Ishikawa (cell line): ENCODE measurements at regions not wholly inside any gene's neighbourhood (a gene's known extent, or its start where the extent isn't known, plus 50 kb on each side); places are given as distances from the start of the nearest gene placed in this dataset.

Experiments
- CEBPB ChIP-seq: IDR thresholded peaks from 2 replicates; pipeline ENCODE4 v1.6.1; 2012
- CREB1 ChIP-seq: IDR thresholded peaks from 2 replicates; pipeline ENCODE4 v1.6.1; 2012; ENCODE audit warnings: low read depth
- EGR1 ChIP-seq: IDR thresholded peaks from 2 replicates; pipeline ENCODE4 v1.6.1; 2012
- EP300 ChIP-seq: IDR thresholded peaks from 2 replicates; pipeline ENCODE4 v1.6.1; 2012; ENCODE audit warnings: borderline replicate concordance
- FOXM1 ChIP-seq: IDR thresholded peaks from 2 replicates; pipeline ENCODE4 v1.6.1; 2012; ENCODE audit warnings: low read depth, borderline replicate concordance
- NFIC ChIP-seq: IDR thresholded peaks from 2 replicates; pipeline ENCODE4 v1.6.1; 2012
- RAD21 ChIP-seq: IDR thresholded peaks from 2 replicates; pipeline ENCODE4 v1.6.1; 2012; ENCODE audit warnings: low read depth
- TAF1 ChIP-seq: IDR thresholded peaks from 2 replicates; pipeline ENCODE4 v1.6.1; 2012; ENCODE audit warnings: low read depth, mild to moderate bottlenecking
- TCF12 ChIP-seq: IDR thresholded peaks from 2 replicates; pipeline ENCODE4 v1.6.1; 2012; ENCODE audit warnings: low read depth
- TEAD4 ChIP-seq: IDR thresholded peaks from 2 replicates; pipeline ENCODE4 v1.6.1; 2012
- YY1 ChIP-seq: IDR thresholded peaks from 2 replicates; pipeline ENCODE4 v1.6.1; 2012; ENCODE audit warnings: low read depth
- ZBTB7A ChIP-seq: IDR thresholded peaks from 2 replicates; pipeline ENCODE4 v1.6.1; 2012; ENCODE audit warnings: low read depth
- TF ChIP-seq, protein P1 (sequence below): IDR thresholded peaks from 2 replicates; pipeline ENCODE4 v1.6.1; 2012
- TF ChIP-seq, protein P2 (sequence below): IDR thresholded peaks from 2 replicates; pipeline ENCODE4 v1.6.1; 2012
- TF ChIP-seq, protein P3 (sequence below): IDR thresholded peaks from 2 replicates; pipeline ENCODE4 v1.6.1; 2012; ENCODE audit warnings: low read depth, mild to moderate bottlenecking

DNA sequence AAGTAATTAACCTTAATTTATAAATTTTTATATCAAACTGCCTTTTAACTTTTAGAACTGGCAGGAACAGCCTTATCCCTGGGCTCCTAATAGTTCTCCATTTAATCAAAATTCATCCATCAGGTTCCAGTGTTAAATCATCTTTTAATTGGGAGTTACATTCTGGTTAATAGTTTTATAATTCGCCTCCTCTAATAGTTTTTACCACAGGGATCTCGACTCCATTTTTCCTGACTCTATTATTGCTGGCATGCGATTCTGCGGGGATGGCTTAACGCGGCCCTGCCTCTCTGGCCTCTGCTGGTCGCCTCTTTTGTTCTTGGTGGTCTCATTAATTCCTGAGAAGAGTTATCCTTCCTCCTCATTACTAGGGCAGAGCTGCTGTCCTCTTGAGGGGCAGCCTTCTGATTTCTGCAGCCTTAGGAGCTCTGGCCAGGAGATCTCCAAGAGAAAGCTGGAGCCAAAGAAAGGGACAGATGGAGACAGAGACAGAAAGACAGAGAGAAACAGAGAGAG lies 71.1 kb downstream of the MRM1 start:
- no peak for TF ChIP-seq EGR1
- TF ChIP-seq, protein P1, sequence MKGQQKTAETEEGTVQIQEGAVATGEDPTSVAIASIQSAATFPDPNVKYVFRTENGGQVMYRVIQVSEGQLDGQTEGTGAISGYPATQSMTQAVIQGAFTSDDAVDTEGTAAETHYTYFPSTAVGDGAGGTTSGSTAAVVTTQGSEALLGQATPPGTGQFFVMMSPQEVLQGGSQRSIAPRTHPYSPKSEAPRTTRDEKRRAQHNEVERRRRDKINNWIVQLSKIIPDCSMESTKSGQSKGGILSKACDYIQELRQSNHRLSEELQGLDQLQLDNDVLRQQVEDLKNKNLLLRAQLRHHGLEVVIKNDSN, result no peak
- no peak for TF ChIP-seq TAF1
- TF ChIP-seq CEBPB, result no peak
- TF ChIP-seq CREB1, result no peak
- TF ChIP-seq RAD21, result no peak
- TF ChIP-seq, protein P2, sequence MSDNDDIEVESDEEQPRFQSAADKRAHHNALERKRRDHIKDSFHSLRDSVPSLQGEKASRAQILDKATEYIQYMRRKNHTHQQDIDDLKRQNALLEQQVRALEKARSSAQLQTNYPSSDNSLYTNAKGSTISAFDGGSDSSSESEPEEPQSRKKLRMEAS, result no peak

DNA sequence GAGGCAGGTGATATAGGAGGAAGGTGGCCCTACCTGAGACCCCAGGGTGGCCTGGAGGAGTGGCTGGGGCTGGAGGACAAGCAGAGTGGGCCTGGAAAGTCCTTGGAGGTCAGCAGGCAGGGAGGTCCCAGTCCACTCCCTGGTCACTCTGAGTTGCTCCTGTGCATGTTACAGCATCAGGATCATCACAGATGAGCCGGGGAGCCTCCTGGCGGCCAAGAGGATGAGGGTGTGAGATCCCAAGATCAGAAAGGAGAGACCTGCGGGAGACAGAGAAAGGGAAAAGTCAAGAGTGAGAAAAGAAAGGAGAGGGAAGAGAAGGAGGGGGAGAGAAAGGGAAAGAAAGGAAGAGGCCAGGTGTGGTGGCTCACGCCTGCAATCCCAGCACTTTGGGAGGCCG lies 71.7 kb downstream of the MRM1 start:
- TF ChIP-seq EP300 (no peak), ZBTB7A (no peak), FOXM1 (no peak), CEBPB (no peak), RAD21 (no peak), CREB1 (no peak), TAF1 (no peak), NFIC (no peak)
- TF ChIP-seq, protein P2, result no peak
- TF ChIP-seq, protein P1, result no peak
- TF ChIP-seq, protein P3, sequence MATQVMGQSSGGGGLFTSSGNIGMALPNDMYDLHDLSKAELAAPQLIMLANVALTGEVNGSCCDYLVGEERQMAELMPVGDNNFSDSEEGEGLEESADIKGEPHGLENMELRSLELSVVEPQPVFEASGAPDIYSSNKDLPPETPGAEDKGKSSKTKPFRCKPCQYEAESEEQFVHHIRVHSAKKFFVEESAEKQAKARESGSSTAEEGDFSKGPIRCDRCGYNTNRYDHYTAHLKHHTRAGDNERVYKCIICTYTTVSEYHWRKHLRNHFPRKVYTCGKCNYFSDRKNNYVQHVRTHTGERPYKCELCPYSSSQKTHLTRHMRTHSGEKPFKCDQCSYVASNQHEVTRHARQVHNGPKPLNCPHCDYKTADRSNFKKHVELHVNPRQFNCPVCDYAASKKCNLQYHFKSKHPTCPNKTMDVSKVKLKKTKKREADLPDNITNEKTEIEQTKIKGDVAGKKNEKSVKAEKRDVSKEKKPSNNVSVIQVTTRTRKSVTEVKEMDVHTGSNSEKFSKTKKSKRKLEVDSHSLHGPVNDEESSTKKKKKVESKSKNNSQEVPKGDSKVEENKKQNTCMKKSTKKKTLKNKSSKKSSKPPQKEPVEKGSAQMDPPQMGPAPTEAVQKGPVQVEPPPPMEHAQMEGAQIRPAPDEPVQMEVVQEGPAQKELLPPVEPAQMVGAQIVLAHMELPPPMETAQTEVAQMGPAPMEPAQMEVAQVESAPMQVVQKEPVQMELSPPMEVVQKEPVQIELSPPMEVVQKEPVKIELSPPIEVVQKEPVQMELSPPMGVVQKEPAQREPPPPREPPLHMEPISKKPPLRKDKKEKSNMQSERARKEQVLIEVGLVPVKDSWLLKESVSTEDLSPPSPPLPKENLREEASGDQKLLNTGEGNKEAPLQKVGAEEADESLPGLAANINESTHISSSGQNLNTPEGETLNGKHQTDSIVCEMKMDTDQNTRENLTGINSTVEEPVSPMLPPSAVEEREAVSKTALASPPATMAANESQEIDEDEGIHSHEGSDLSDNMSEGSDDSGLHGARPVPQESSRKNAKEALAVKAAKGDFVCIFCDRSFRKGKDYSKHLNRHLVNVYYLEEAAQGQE, result no peak

DNA sequence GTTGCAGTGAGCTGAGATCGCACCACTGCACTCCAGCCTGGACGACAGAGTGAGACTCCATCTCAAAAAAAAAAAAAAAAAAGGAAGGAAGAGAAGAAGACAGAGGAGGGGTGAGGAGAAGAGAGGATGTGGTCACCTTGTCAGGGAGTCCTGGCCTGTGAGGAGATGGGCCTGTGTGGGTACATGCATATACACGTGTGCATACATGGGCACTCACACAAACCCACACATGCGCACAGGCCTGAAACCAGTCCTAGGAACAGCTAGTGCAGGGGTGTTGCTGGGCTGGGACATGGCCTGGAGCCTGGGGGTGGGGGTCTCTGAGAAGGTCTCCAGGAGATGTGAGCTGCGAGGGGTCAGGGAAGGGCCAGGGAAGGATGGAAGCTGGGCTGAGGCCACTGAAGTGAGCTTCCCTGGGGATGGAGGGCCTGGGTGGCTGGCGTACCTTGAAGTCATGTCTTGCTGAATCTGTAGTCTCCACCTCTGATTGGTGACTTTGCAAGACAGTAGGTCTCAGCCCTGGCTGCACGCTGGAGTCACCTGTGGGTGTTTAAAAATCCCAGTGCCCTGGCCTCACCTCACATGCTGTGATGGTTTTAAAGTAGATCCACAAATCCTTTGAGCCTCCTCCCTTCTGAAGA lies 72.4 kb downstream of the MRM1 start:
- TF ChIP-seq EGR1, result no peak
- TF ChIP-seq TEAD4, result no peak
- TF ChIP-seq EP300, result no peak

DNA sequence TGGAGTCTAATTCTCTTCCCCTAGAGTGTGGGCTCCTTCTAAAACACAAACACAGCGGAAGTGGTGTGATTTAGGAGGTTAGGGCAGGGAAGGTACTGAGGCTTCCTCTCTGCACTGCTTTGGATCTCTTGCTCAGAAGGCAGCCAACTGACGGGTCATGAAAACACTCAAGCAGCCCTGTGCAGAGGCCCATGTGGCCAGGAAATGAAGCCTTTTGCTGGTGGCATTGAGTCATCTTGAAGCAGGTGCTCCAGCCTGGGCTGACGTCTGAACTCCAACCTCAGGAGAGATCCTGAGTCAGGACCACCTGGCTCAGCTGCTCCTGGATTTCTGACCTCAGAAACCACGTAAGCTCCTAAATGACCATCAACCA lies 72.9 kb downstream of the MRM1 start:
- no peak for TF ChIP-seq ZBTB7A
- no peak for TF ChIP-seq EGR1
- TF ChIP-seq RAD21, result no peak
- TF ChIP-seq, protein P2, result no peak
- TF ChIP-seq, protein P3, result no peak
- no peak for TF ChIP-seq CEBPB
- TF ChIP-seq CREB1, result no peak
- no peak for TF ChIP-seq TCF12

DNA sequence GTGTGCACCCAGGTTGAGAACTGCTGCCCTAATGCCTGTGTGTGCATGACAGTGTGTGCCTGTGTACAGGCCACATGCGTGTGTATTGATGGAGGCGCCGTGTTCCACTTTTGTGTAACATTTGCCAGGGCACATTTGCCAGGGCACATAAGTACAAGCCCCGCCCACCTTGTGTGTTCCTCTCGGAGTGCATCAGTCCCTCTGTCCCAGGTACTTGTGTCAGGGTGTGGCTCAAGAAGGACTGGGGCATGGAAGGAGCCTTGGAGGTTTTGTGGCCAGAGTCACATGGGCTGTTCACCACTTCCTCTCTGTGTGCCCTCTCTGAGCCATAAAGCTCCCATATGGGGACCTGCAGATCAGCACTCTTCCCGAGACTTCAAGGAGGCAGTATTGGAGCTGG lies 73.9 kb downstream of the MRM1 start:
- TF ChIP-seq, protein P1, result no peak
- TF ChIP-seq CREB1, result no peak
- TF ChIP-seq, protein P3, result no peak
- no peak for TF ChIP-seq FOXM1
- no peak for TF ChIP-seq YY1
- TF ChIP-seq, protein P2, result no peak
- TF ChIP-seq RAD21, result no peak
- TF ChIP-seq CEBPB, result no peak
- no peak for TF ChIP-seq ZBTB7A
- TF ChIP-seq TAF1, result no peak
- TF ChIP-seq EP300, result no peak
- no peak for TF ChIP-seq EGR1
- no peak for TF ChIP-seq NFIC
- no peak for TF ChIP-seq TEAD4
- TF ChIP-seq TCF12, result no peak
